RWPE2 (cell line): ENCODE measurements at regions not wholly inside any gene's neighbourhood (a gene's known extent, or its start where the extent isn't known, plus 50 kb on each side); places are given as distances from the start of the nearest gene placed in this dataset.
A peak's percentile ranks its signal among the peaks of the same experiment; 100 is the strongest.
"Not testable (repeated sequence)": the region's sequence is repeated elsewhere in the genome, so short reads cannot be mapped to it uniquely, and the experiment has no call there.

ENCODE experiments used
- ATAC-seq: fragments of 200-7000 bp; cut with Tn5 transposase; 3 replicates; pipeline ENCODE4 v1.9.1; 2021; ENCODE audit warnings: low read depth
- DNase-seq: peaks from one replicate; pipeline ENCODE4 v3.0.0-alpha.2; 2020; ENCODE audit warnings: low spot score
- H3K27ac ChIP-seq: fragments of 450-650 bp; 2 replicates; pipeline ENCODE4 v1.5.1; 2017; ENCODE audit warnings: mild to moderate bottlenecking; ENCODE audit not compliant: poor library complexity, severe bottlenecking
- H3K27me3 ChIP-seq: fragments of 250-450 bp; sonication (Bioruptor Pico); 2 replicates; pipeline ENCODE4 v1.5.1; 2021; ENCODE audit warnings: mild to moderate bottlenecking, moderate library complexity; ENCODE audit not compliant: insufficient read depth, poor library complexity, severe bottlenecking
- H3K36me3 ChIP-seq: fragments of 250-450 bp; sonication (Bioruptor Pico); 2 replicates; pipeline ENCODE4 v1.5.1; 2020; ENCODE audit warnings: low read depth, mild to moderate bottlenecking, moderate library complexity
- H3K4me1 ChIP-seq: fragments of 250-450 bp; sonication (Bioruptor Pico); 2 replicates; pipeline ENCODE4 v1.5.1; 2021; ENCODE audit warnings: mild to moderate bottlenecking, moderate library complexity; ENCODE audit not compliant: insufficient read depth, poor library complexity, severe bottlenecking
- H3K4me3 ChIP-seq: fragments of 250-450 bp; sonication (Bioruptor Pico); 2 replicates; pipeline ENCODE4 v1.5.1; 2021; ENCODE audit warnings: mild to moderate bottlenecking, moderate library complexity; ENCODE audit not compliant: severe bottlenecking
- H3K9me3 ChIP-seq: fragments of 250-450 bp; sonication (Bioruptor Pico); 2 replicates; pipeline ENCODE4 v1.5.1; 2021; ENCODE audit warnings: mild to moderate bottlenecking, moderate library complexity; ENCODE audit not compliant: severe bottlenecking
- TF ChIP-seq, protein P1 (sequence below): fragments of 450-650 bp; IDR thresholded peaks from one replicate; pipeline ENCODE4 v1.5.1; 2017; ENCODE audit warnings: mild to moderate bottlenecking, moderate library complexity; ENCODE audit not compliant: poor library complexity, severe bottlenecking

DNA sequence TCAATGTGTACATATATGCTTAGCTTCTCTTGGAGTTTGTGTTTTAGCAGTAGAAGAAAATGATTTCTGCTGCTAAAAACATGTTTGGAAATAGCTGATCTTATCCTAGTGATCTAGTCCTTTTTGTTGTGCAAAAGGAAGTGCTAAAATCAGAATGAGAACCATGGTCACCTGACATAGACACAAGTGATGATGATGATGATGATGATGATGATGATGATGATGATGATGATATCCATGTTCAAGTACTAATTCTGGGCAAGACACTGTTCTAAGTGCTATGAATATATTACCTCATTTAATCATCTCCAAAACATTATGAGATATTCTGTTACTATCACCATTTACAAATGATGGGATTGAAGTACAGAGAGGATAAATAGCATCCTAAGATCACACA lies 79.8 kb downstream of the ANKEF1 start:
- Histone ChIP-seq H3K9me3 (no peaks in the 10 kb centered on the region), H3K36me3 (no peaks in the 10 kb centered on the region), H3K27ac (no peak overlapping the region), H3K27me3 (no peaks in the 10 kb centered on the region), H3K4me3 (no peak overlapping the region), H3K4me1 (peaks cover 21% of the 10 kb centered on the region)
- TF ChIP-seq, protein P1, sequence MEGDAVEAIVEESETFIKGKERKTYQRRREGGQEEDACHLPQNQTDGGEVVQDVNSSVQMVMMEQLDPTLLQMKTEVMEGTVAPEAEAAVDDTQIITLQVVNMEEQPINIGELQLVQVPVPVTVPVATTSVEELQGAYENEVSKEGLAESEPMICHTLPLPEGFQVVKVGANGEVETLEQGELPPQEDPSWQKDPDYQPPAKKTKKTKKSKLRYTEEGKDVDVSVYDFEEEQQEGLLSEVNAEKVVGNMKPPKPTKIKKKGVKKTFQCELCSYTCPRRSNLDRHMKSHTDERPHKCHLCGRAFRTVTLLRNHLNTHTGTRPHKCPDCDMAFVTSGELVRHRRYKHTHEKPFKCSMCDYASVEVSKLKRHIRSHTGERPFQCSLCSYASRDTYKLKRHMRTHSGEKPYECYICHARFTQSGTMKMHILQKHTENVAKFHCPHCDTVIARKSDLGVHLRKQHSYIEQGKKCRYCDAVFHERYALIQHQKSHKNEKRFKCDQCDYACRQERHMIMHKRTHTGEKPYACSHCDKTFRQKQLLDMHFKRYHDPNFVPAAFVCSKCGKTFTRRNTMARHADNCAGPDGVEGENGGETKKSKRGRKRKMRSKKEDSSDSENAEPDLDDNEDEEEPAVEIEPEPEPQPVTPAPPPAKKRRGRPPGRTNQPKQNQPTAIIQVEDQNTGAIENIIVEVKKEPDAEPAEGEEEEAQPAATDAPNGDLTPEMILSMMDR, result no peak
- DNase-seq (no peak), ATAC-seq (no peak)

GRCh38 chr20:10115021-10115420 lies 80.2 kb downstream of the ANKEF1 start:
- Histone ChIP-seq H3K36me3 (no peaks in the 10 kb centered on the region), H3K27ac (no peak overlapping the region), H3K4me1 (peaks cover 17% of the 10 kb centered on the region), H3K4me3 (no peak overlapping the region), H3K27me3 (no peaks in the 10 kb centered on the region), H3K9me3 (no peaks in the 10 kb centered on the region)
- TF ChIP-seq, protein P1, result no peak
- no peak for DNase-seq
- peak; percentile 73 for ATAC-seq

- ATAC-seq (no peak; the same call in 2 of the 3 replicates), DNase-seq (no peak)
- TF ChIP-seq, protein P1, result no peak
- Histone ChIP-seq H3K4me3 (no peak overlapping the region), H3K27ac (no peak overlapping the region), H3K36me3 (no peaks in the 10 kb centered on the region), H3K27me3 (no peaks in the 10 kb centered on the region), H3K4me1 (peaks cover 6% of the 10 kb centered on the region), H3K9me3 (no peaks in the 10 kb centered on the region)
Measured at GRCh38 chr20:10119336-10119735, 84.5 kb downstream of the ANKEF1 start.

DNA sequence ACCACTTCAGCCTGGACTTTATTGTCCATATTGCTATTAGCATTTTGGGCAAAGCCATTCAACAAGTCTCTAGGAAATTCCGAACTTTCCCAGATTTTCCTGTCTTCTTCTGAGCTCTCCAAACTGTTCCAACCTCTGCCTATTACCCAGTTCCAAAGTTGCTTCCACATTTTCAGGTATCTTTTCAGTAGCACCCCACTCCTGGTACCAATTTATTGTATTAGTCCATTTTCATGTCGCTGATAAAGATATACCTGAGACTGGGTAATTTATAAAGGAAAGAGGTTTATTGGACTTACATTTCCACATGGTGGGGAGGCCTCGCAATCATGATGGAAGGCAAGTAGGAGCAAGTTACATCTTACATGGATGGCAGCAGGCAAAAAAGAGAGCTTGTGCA lies 90.1 kb downstream of the ANKEF1 start:
- H3K4me3 ChIP-seq, H3K4me1 ChIP-seq, H3K36me3 ChIP-seq, ATAC-seq, DNase-seq, H3K27me3 ChIP-seq, H3K9me3 ChIP-seq, H3K27ac ChIP-seq: not testable (repeated sequence)

DNA sequence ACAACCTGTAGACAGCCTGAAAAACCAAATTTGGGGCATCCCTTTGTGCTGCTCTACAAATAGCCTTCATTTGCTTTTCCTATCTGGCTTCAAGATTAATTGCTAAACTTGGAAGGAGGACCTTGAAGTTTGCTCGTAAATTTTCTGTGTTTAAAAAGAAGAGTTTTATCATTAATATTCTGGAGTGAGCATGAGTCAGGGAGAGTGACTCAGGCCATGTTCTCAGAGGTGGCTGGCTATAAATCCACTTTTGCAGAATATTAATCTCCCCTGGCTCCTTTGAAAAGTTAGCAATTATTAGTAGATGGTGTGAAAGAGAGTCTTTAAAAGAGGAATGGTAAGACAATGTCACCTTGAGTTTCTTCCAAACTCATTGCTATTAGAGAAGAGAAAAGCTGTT lies 91.0 kb downstream of the ANKEF1 start:
- no peak for DNase-seq
- H3K27me3 ChIP-seq, result no peaks in the 10 kb centered on the region
- H3K4me1 ChIP-seq, result no peaks in the 10 kb centered on the region
- ATAC-seq, result peak; percentile 64
- no peak overlapping the region for H3K4me3 ChIP-seq
- TF ChIP-seq, protein P1, result no peak
- H3K9me3 ChIP-seq, result peaks cover 6% of the 10 kb centered on the region
- H3K36me3 ChIP-seq, result no peaks in the 10 kb centered on the region
- H3K27ac ChIP-seq, result no peak overlapping the region

DNA sequence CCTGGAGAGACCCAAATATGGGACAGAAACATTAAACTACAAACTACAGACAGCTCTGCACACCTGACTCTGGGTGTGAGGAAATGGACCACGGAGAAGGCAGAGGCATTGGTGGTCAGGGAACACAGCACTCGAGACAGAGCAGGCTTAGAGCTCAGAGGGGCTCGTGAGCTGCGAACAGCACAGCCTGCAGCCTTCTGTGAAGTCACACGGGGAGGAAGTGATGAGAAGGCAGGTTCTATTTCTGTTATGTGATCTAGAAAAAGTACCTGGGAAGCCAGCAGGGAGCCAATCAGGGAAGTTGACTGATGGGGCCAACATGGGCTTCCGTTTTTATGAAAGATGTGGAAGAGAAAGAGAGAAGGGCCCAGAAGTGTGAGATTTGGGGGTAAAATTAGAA lies 88.9 kb upstream of the SNAP25 start:
- Histone ChIP-seq H3K4me1 (no peaks in the 10 kb centered on the region), H3K4me3 (no peak overlapping the region), H3K36me3 (no peaks in the 10 kb centered on the region), H3K27me3 (no peaks in the 10 kb centered on the region), H3K27ac (no peak overlapping the region), H3K9me3 (peaks cover 6% of the 10 kb centered on the region)
- TF ChIP-seq, protein P1, result no peak
- DNase-seq (no peak), ATAC-seq (no peak)
